CD4-positive, alpha-beta memory T cell (primary cell): ENCODE measurements at regions not wholly inside any gene's neighbourhood (a gene's known extent, or its start where the extent isn't known, plus 50 kb on each side); places are given as distances from the start of the nearest gene placed in this dataset.

Experiments used
- CTCF ChIA-PET: fragments of 350-600 bp; sonication (Branson Sonifier 250); formaldehyde crosslinking; loops from one replicate; lab custom pipeline; 2021; ENCODE audit warnings: inconsistent platforms; ENCODE audit not compliant: partially characterized antibody; lab: Charles Lee
- POLR2A ChIA-PET: fragments of 350-600 bp; sonication (Branson Sonifier 250); formaldehyde crosslinking; loops from one replicate; lab custom pipeline; 2021; ENCODE audit not compliant: partially characterized antibody; lab: Charles Lee
- DNase-seq, 5 donors: peaks; one replicate each; pipeline versions ENCODE4 v3.0.0 to v3.0.0-alpha.2; 2020 to 2022; ENCODE audit warnings: mixed read lengths in 1 of 5
- H3K27ac ChIP-seq: one replicate; pipeline ENCODE4 v1.7.0; 2013; ENCODE audit warnings: low read depth, low read length
- H3K27me3 ChIP-seq: 2 replicates; pipeline ENCODE4 v1.7.0; 2013; ENCODE audit warnings: mild to moderate bottlenecking, low read length, moderate library complexity; ENCODE audit not compliant: insufficient read depth
- H3K36me3 ChIP-seq: 2 replicates; pipeline ENCODE4 v1.7.0; 2013; ENCODE audit warnings: mild to moderate bottlenecking, low read length, moderate library complexity; ENCODE audit not compliant: insufficient read depth
- H3K4me1 ChIP-seq: 2 replicates; pipeline ENCODE4 v1.7.0; 2013; ENCODE audit warnings: mild to moderate bottlenecking, low read length, moderate library complexity; ENCODE audit not compliant: insufficient read depth
- H3K4me3 ChIP-seq, 2 donors: one replicate each; pipeline ENCODE4 v1.7.0; 2013; ENCODE audit warnings: low read length in 2 of 2, mild to moderate bottlenecking in 1 of 2
- H3K9me3 ChIP-seq, 2 donors: one replicate each; pipeline ENCODE4 v1.7.0; 2013; ENCODE audit warnings: low read length in 2 of 2, control low read depth in 1 of 2; ENCODE audit not compliant: control insufficient read depth in 1 of 2
- H3K27ac Mint-ChIP-seq, 7 donors: one replicate each; pipeline ENCODE4 v1.8.0; 2020 to 2021; ENCODE audit warnings: mixed read lengths in 7 of 7, mild to moderate bottlenecking in 6 of 7, inconsistent platforms in 3 of 7, moderate library complexity in 3 of 7
- H3K27me3 Mint-ChIP-seq, 2 donors: one replicate each; pipeline ENCODE4 v1.8.0; 2020 to 2021; ENCODE audit warnings: mixed read lengths in 2 of 2
- H3K36me3 Mint-ChIP-seq, 2 donors: one replicate each; pipeline ENCODE4 v1.8.0; 2020 to 2021; ENCODE audit warnings: mixed read lengths in 2 of 2, inconsistent platforms in 1 of 2, mild to moderate bottlenecking in 1 of 2
- H3K4me1 Mint-ChIP-seq, 4 donors: one replicate each; pipeline ENCODE4 v1.8.0; 2020 to 2021; ENCODE audit warnings: mixed read lengths in 4 of 4, mild to moderate bottlenecking in 1 of 4
- H3K4me3 Mint-ChIP-seq, 8 donors: one replicate each; pipeline ENCODE4 v1.8.0; 2020 to 2021; ENCODE audit warnings: mixed read lengths in 8 of 8, mild to moderate bottlenecking in 7 of 8, moderate library complexity in 6 of 8, inconsistent platforms in 3 of 8
- H3K9me3 Mint-ChIP-seq, 8 donors: one replicate each; pipeline ENCODE4 v1.8.0; 2020 to 2021; ENCODE audit warnings: mixed read lengths in 8 of 8, mild to moderate bottlenecking in 5 of 8, inconsistent platforms in 3 of 8, moderate library complexity in 1 of 8
- intact Hi-C: fragments of 100-400 bp; cut with micrococcal nuclease; formaldehyde crosslinking; loops from one replicate; pipeline ENCODE4 v1.15.1; 2023

DNA sequence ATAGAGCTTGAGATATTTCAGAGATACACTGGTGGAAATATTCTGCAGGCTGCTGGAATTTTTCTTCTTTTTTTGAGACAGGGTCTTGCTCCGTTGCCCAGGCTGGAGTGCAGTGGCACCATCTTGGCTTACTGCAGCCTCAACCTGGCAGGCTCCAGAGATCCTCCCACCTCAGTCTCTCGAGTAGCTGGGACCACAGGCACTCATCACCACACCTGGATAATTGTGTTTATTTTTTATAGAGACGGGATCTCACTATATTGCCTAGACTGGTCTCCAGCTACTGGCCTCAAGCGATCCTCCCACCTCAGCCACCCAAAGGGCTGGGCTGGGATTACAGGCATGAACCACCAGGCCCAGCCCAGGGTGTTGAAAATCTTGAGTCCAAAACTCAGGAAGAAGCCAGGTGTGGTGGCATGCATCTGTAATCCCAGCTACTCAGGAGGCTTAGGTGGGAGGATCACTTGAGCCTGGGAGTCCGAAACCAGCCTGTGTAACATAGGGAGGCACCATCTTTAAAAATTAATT is 55.7 kb upstream of the FOXK1 start:
- POLR2A ChIA-PET, result interaction anchor here (1.1 kb wide), 2 partner anchors 15 to 118 kb away, joined by 3 read pairs; no protein-coding TSS in a partner anchor

DNA sequence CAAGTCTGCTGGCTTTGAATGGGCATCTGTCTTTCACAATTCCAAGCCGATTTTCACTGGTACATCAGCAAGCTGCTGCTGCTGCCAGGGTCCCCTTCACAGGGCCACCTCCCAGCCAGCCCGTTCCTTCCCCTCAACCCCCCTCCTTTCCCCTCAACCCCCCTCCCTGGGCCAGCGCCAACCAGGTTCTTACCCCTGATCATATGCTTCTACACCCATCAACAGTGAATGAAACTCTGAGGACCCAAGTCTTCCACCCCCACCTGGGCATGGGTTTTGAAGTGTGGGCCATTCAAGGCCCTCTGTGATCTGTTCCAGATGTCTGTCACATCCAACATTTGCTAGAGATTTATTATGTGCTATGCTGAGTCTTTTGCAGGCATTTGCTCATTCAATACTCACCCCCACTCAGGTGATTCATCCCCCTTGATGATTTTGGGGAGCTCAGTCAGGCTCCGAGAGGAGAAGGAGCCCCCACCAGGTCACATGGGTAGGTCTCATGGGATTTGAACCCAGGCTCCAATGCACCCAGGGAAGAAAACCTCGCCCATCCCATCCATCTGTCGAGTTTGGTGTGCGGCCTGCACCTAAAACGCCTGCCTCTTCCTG is 52.7 kb upstream of the FOXK1 start:
- H3K4me1 ChIP-seq, result peaks cover 11% of the 10 kb centered on the region
- ChIA-PET POLR2A (no interaction called here), CTCF (interaction anchor here (1.0 to 1.2 kb wide), 2 partner anchors 18 to 115 kb away, joined by 3 read pairs; no protein-coding TSS in a partner anchor)
- no peak overlapping the region for H3K27ac Mint-ChIP-seq
- H3K36me3 Mint-ChIP-seq, result no peaks in the 10 kb centered on the region
- intact Hi-C loops, result no loop called here
- no peak overlapping the region for H3K4me3 ChIP-seq
- H3K9me3 ChIP-seq, result no peaks in the 10 kb centered on the region
- no peak for DNase-seq
- no peaks in the 10 kb centered on the region for H3K27me3 ChIP-seq
- peaks cover 6 to 10% (median 8%) of the 10 kb centered on the region in 4 donors for H3K4me1 Mint-ChIP-seq
- no peaks in the 10 kb centered on the region for H3K36me3 ChIP-seq
- peaks cover 0 to 3% (median 0%) of the 10 kb centered on the region in 8 donors for H3K9me3 Mint-ChIP-seq
- H3K27ac ChIP-seq, result no peak overlapping the region
- no peak overlapping the region for H3K4me3 Mint-ChIP-seq
- H3K27me3 Mint-ChIP-seq, result peaks cover 4% of the 10 kb centered on the region in 2 donors

More for the DNA sequence above, 55.7 kb upstream of the FOXK1 start:
- DNase-seq, result no peak
- peak overlapping the region in 2 of 8 donors; percentile 46 to 52 for H3K4me3 Mint-ChIP-seq
- H3K36me3 Mint-ChIP-seq, result no peaks in the 10 kb centered on the region
- H3K27me3 Mint-ChIP-seq, result no peaks in the 10 kb centered on the region
- H3K36me3 ChIP-seq, result no peaks in the 10 kb centered on the region
- no peak overlapping the region for H3K27ac ChIP-seq
- H3K9me3 Mint-ChIP-seq, result peaks cover 0 to 12% (median 6%) of the 10 kb centered on the region in 8 donors
- CTCF ChIA-PET, result no interaction called here
- peaks cover 0 to 5% of the 10 kb centered on the region in 2 donors for H3K9me3 ChIP-seq
- peaks cover 11% of the 10 kb centered on the region for H3K4me1 ChIP-seq
- no peaks in the 10 kb centered on the region for H3K27me3 ChIP-seq
- H3K4me3 ChIP-seq, result no peak overlapping the region
- no peak overlapping the region for H3K27ac Mint-ChIP-seq
- H3K4me1 Mint-ChIP-seq, result peaks cover 6 to 11% (median 9%) of the 10 kb centered on the region in 4 donors
- intact Hi-C loops, result no loop called here

DNA sequence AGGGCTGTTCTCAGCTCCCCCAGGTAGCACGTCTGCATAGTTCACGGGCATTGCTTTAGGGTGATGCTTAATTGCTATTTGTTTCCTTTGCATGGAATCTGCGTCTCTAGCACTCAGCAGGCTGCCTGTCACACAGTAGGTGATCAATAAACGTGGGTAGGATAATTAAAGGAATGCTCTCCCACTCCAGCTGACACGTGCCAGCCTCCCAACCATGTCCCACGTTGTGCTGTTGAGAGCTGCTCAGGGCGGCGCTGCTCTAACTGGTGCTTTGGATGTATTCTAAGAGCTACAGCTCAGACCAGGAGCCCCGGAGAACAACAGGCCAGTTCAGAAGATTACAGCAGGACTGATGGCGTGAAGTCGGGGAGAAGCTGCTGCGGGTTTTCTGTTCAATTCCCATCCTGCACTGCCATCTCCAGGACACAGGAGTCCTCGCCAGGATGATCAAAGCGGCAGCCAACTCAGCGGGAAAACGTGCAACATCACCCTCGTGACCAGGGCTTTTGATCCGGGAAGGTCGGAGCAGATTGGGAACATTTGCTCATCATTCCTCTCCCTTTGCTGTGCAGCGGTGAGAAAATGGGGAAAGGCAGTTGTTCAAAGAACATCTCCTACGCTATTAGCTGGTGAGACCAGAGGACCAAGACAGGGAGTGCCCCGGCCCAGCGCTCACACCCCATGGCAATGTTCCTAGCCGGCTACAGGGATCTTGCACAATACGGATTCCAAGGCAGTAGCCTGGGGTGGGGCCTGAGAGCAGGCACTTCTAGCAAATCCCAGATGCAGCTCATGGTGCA is 50.5 kb upstream of the FOXK1 start:
- Mint-ChIP-seq H3K4me1 (no peaks in the 10 kb centered on the region), H3K9me3 (peaks cover 0 to 2% (median 0%) of the 10 kb centered on the region in 8 donors), H3K36me3 (no peaks in the 10 kb centered on the region), H3K4me3 (no peak overlapping the region), H3K27me3 (peaks cover 4 to 5% of the 10 kb centered on the region in 2 donors), H3K27ac (no peak overlapping the region)
- ChIA-PET CTCF (interaction anchor here (1.3 to 2.2 kb wide), 2 partner anchors 20 to 343 kb away, joined by 3 to 7 read pairs; no protein-coding TSS in a partner anchor), POLR2A (interaction anchor here (0.6 kb wide), 1 partner anchor 10 kb away, joined by 4 read pairs; no protein-coding TSS in a partner anchor)
- no peak for DNase-seq
- intact Hi-C loops, result no loop called here
- Histone ChIP-seq H3K9me3 (no peaks in the 10 kb centered on the region), H3K27me3 (no peaks in the 10 kb centered on the region), H3K4me3 (no peak overlapping the region), H3K4me1 (no peaks in the 10 kb centered on the region), H3K36me3 (no peaks in the 10 kb centered on the region), H3K27ac (no peak overlapping the region)
